A172 (cell line): ENCODE measurements at regions not wholly inside any gene's neighbourhood (a gene's known extent, or its start where the extent isn't known, plus 50 kb on each side); places are given as distances from the start of the nearest gene placed in this dataset.

ENCODE experiments used
- DNase-seq: peaks from one replicate; pipeline ENCODE4 v3.0.0-alpha.2; 2015; ENCODE audit warnings: low spot score

- DNase-seq, result peak; percentile 13
These were observed 772.0 kb upstream of the ACO1 start for GRCh38 chr9:31612336-31613030.

- DNase-seq, result no peak
These were observed 768.5 kb upstream of the ACO1 start for GRCh38 chr9:31615966-31616365.

GRCh38 chr9:31623511-31623910, 760.9 kb upstream of the ACO1 start:
- no peak for DNase-seq

GRCh38 chr9:31629292-31629691, 755.2 kb upstream of the ACO1 start:
- no peak for DNase-seq

GRCh38 chr9:31637265-31637664, 747.2 kb upstream of the ACO1 start:
- no peak for DNase-seq

GRCh38 chr9:31637861-31638260, 746.6 kb upstream of the ACO1 start:
- no peak for DNase-seq

- no peak for DNase-seq
These were observed 745.0 kb upstream of the ACO1 start for GRCh38 chr9:31639451-31639850.

GRCh38 chr9:31669311-31669710, 715.1 kb upstream of the ACO1 start:
- DNase-seq, result no peak

- DNase-seq, result no peak
These were observed 713.4 kb upstream of the ACO1 start for GRCh38 chr9:31671011-31671410.

GRCh38 chr9:31674264-31674663, 710.2 kb upstream of the ACO1 start:
- DNase-seq, result no peak

- DNase-seq, result no peak
These were observed 707.0 kb upstream of the ACO1 start for GRCh38 chr9:31677415-31677814.

GRCh38 chr9:31677877-31678276, 706.6 kb upstream of the ACO1 start:
- no peak for DNase-seq

GRCh38 chr9:31683116-31683515, 701.3 kb upstream of the ACO1 start:
- DNase-seq, result no peak

- no peak for DNase-seq
These were observed 686.5 kb upstream of the ACO1 start for GRCh38 chr9:31697956-31698355.

- no peak for DNase-seq
These were observed 684.6 kb upstream of the ACO1 start for GRCh38 chr9:31699836-31700235.

- DNase-seq, result no peak
These were observed 684.0 kb upstream of the ACO1 start for GRCh38 chr9:31700252-31701045.

- no peak for DNase-seq
These were observed 681.5 kb upstream of the ACO1 start for GRCh38 chr9:31702957-31703356.

- no peak for DNase-seq
These were observed 669.2 kb upstream of the ACO1 start for GRCh38 chr9:31715250-31715649.

- DNase-seq, result no peak
These were observed 665.2 kb upstream of the ACO1 start for GRCh38 chr9:31719262-31719661.

GRCh38 chr9:31730398-31730797, 654.0 kb upstream of the ACO1 start:
- no peak for DNase-seq

GRCh38 chr9:31733166-31733565, 651.3 kb upstream of the ACO1 start:
- DNase-seq, result no peak

GRCh38 chr9:31736581-31737179, 647.8 kb upstream of the ACO1 start:
- no peak for DNase-seq

GRCh38 chr9:31740705-31741104, 643.7 kb upstream of the ACO1 start:
- no peak for DNase-seq
